Heart right ventricle (tissue), 16 donors: ENCODE measurements at regions not wholly inside any gene's neighbourhood (a gene's known extent, or its start where the extent isn't known, plus 50 kb on each side); places are given as distances from the start of the nearest gene placed in this dataset.

ENCODE experiments used
- ATAC-seq, 8 donors: fragments of 200-7000 bp; cut with Tn5 transposase; one replicate each; pipeline ENCODE4 v1.9.1; 2020; ENCODE audit warnings: mild to moderate bottlenecking in 8 of 8, moderate library complexity in 8 of 8, moderate number of reproducible peaks in 1 of 8
- DNase-seq, 2 donors: peaks; one replicate each; pipeline ENCODE4 v3.0.0-alpha.2; 2020
- H3K27ac ChIP-seq, 10 donors: fragments of 200-600 bp; sonication (generic) in 2 of 10; one replicate each; pipeline versions ENCODE4 v1.5.0 to v1.8.0; 2020 to 2022; ENCODE audit warnings: mild to moderate bottlenecking in 3 of 10
- H3K27me3 ChIP-seq, 7 donors: fragments of 200-600 bp; one replicate each; pipeline ENCODE4 v1.8.0; 2021 to 2022; ENCODE audit warnings: mild to moderate bottlenecking in 2 of 7
- H3K36me3 ChIP-seq, 9 donors: fragments of 200-600 bp; sonication (generic) in 1 of 9; one replicate each; pipeline versions ENCODE4 v1.5.0 to v1.8.0; 2020 to 2022; ENCODE audit warnings: mild to moderate bottlenecking in 2 of 9
- H3K4me1 ChIP-seq, 9 donors: fragments of 200-600 bp; sonication (generic) in 1 of 9; one replicate each; pipeline versions ENCODE4 v1.5.0 to v1.8.0; 2020 to 2022; ENCODE audit warnings: mild to moderate bottlenecking in 4 of 9
- H3K4me3 ChIP-seq, 10 donors: fragments of 200-600 bp; sonication (generic) in 2 of 10; one replicate each; pipeline versions ENCODE4 v1.5.0 to v1.8.0; 2020 to 2022; ENCODE audit warnings: mild to moderate bottlenecking in 7 of 10, moderate library complexity in 2 of 10
- H3K9me3 ChIP-seq, 11 donors: fragments of 200-600 bp in 10 of 11; sonication (generic) in 2 of 11; one replicate each; pipeline versions ENCODE4 v1.5.0 to v1.8.0; 2013 to 2022; ENCODE audit warnings: mild to moderate bottlenecking in 2 of 11, control low read depth in 1 of 11, moderate library complexity in 1 of 11
- WGBS, 2 donors: extraction: QIAGEN DNeasy Blood & Tissue Kit; methylation state at CpG; one replicate each; pipeline ENCODE4 v1.1.7; 2013; ENCODE audit warnings: inconsistent platforms in 1 of 2; 5-methylcytosine and 5-hydroxymethylcytosine counted together
- intact Hi-C, 10 donors: fragments of 100-400 bp; cut with DNase I; formaldehyde crosslinking; loops; one replicate each; pipeline versions ENCODE4 v1.11.1 to v1.14.2; 2022
- TF ChIP-seq, protein P1 (sequence below), 9 donors: fragments of 200-600 bp; sonication (generic) in 2 of 9; IDR thresholded peaks; one replicate each; pipeline versions ENCODE4 v1.5.0 to v1.8.0; 2021 to 2022; ENCODE audit warnings: antibody characterized with exemption in 9 of 9, mild to moderate bottlenecking in 5 of 9, moderate library complexity in 1 of 9
- donor health status: Arrhythmogenic right ventricular cardiomyopathy.
- donor health status: ischemic (EF 13 %, LVEDD 7.1; RV severe dilation, severe dysfunction).
- donor health status: healthy with polysubstance abuse.
- donor health status: DM: no; HTN: yes; CAD: no.
- donor health status: DM: no; HTN: no; CAD: no.
- donor health status: ischemic (EF 25% LVEDD 6.9; RV normal size, moderate dysfunction).
- donor health status: ischemic (EF 25% LVEDD 5.7; RV mildly dilated, moderate dysfunction).
- donor health status: healthy.
- donor health status: DM: yes; HTN: yes; CAD: no.
- donor health status: Ischemic cardiomyopathy.
- donor health status: ischemic (EF 35%, LVEDD 5.7; RV mildly dilated, moderate dysfunction).
- donor health status: nonischemic (EF 11% LVEDD 7.7; RV severe dilation, severe dysfunction).
- donor health status: DM: yes; HTN: yes; CAD: no.
- donor health status: PGD.
- donor health status: ischemic (EF 29% LVEDD 5.4; RV normal size, mild dysfunction).
- donor health status: nonischemic (EF 23%, LVEDD 6.1; RV moderate dilation, normal function).

GRCh38 chr20:52275181-52275691, 83.7 kb upstream of the ZFP64 start:
- DNase-seq (no peak), ATAC-seq (no peak)
- H3K4me3 ChIP-seq = no peak overlapping the region
- H3K9me3 ChIP-seq = peaks cover 0 to 6% (median 0%) of the 10 kb centered on the region in 11 donors
- no peaks in the 10 kb centered on the region for H3K36me3 ChIP-seq
- intact Hi-C loops = no loop called here
- H3K27me3 ChIP-seq = no peaks in the 10 kb centered on the region
- TF ChIP-seq, protein P1, sequence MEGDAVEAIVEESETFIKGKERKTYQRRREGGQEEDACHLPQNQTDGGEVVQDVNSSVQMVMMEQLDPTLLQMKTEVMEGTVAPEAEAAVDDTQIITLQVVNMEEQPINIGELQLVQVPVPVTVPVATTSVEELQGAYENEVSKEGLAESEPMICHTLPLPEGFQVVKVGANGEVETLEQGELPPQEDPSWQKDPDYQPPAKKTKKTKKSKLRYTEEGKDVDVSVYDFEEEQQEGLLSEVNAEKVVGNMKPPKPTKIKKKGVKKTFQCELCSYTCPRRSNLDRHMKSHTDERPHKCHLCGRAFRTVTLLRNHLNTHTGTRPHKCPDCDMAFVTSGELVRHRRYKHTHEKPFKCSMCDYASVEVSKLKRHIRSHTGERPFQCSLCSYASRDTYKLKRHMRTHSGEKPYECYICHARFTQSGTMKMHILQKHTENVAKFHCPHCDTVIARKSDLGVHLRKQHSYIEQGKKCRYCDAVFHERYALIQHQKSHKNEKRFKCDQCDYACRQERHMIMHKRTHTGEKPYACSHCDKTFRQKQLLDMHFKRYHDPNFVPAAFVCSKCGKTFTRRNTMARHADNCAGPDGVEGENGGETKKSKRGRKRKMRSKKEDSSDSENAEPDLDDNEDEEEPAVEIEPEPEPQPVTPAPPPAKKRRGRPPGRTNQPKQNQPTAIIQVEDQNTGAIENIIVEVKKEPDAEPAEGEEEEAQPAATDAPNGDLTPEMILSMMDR (IDR thresholded peaks at IDR 0.05) = no peak
- H3K27ac ChIP-seq = no peak overlapping the region
- H3K4me1 ChIP-seq = no peaks in the 10 kb centered on the region
- WGBS, 2 donors = 60 to 71% methylated on average over 3 of the region's 3 CpGs

- Histone ChIP-seq H3K27me3 (peaks cover 0 to 3% (median 0%) of the 10 kb centered on the region in 7 donors), H3K9me3 (no peaks in the 10 kb centered on the region), H3K36me3 (no peaks in the 10 kb centered on the region), H3K27ac (no peak overlapping the region), H3K4me1 (no peaks in the 10 kb centered on the region), H3K4me3 (no peak overlapping the region)
- intact Hi-C loops = no loop called here
- TF ChIP-seq, protein P1 (IDR thresholded peaks at IDR 0.05) = no peak
- DNase-seq = no peak
- ATAC-seq = no peak
- WGBS, 2 donors = 70 to 73% methylated on average over 4 of the region's 4 CpGs
Observed at GRCh38 chr20:52270696-52271095, 79.1 kb upstream of the ZFP64 start.

DNA sequence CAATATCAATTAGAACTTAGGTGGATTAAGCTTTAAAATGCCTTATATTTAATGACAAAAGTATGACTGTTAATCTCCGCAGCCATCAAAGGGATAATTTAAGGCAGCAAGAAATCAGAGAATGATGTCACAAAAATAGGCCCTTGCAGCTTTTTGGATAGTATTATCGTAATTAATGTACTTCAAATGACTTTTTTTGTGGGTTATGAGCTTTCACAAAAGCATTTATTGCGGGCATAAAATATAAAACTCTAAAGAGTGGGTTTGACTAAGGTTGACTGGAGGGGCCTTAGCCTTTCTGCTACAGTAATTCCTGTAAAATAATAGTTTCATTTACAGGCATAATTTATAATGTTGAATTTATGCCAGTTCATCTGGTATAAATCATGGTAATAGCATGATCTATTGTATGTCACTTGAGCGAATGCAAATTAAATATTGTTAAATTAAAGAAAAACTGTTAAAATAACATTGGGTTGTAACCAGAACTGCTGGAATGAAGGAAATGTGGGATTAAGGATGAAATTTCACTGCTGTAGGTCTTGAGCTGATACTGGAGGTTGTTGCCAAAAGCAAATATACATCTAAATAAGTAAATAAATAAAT, 78.5 kb upstream of the ZFP64 start:
- Histone ChIP-seq H3K9me3 (no peaks in the 10 kb centered on the region), H3K4me3 (no peak overlapping the region), H3K36me3 (no peaks in the 10 kb centered on the region), H3K27ac (no peak overlapping the region), H3K4me1 (no peaks in the 10 kb centered on the region), H3K27me3 (peaks cover 0 to 6% (median 0%) of the 10 kb centered on the region in 7 donors)
- TF ChIP-seq, protein P1 (IDR thresholded peaks at IDR 0.05) = no peak
- ATAC-seq = no peak
- DNase-seq = no peak
- intact Hi-C loops = no loop called here
- WGBS, 2 donors = 90 to 92% methylated on average over 4 of the region's 4 CpGs

GRCh38 chr20:52269321-52269720, 77.7 kb upstream of the ZFP64 start:
- H3K27me3 ChIP-seq = peaks cover 0 to 10% (median 0%) of the 10 kb centered on the region in 7 donors
- no peak overlapping the region for H3K27ac ChIP-seq
- no peak overlapping the region for H3K4me3 ChIP-seq
- WGBS, 2 donors = 57 to 65% methylated on average over 7 of the region's 7 CpGs
- ATAC-seq = no peak
- DNase-seq = no peak
- H3K9me3 ChIP-seq = no peaks in the 10 kb centered on the region
- no peaks in the 10 kb centered on the region for H3K4me1 ChIP-seq
- intact Hi-C loops = no loop called here
- no peaks in the 10 kb centered on the region for H3K36me3 ChIP-seq
- TF ChIP-seq, protein P1 (IDR thresholded peaks at IDR 0.05) = no peak
